ENCODE measurements at regions not wholly inside any gene's neighbourhood (a gene's known extent, or its start where the extent isn't known, plus 50 kb on each side); places are given as distances from the start of the nearest gene placed in this dataset.

- Histone ChIP-seq H3K27me3 (replicated peaks; ENCODE audit: control insufficient read depth, insufficient read depth, low read length, poor library complexity, severe bottlenecking) (no peaks in the 10 kb centered on the region), H3K9me3 (ENCODE audit: control insufficient read depth, low read length) (no peaks in the 10 kb centered on the region), H3K4me3 (ENCODE audit: insufficient read depth, low read depth, low read length, poor library complexity, severe bottlenecking) (no peak overlapping the region), H3K4me1 (ENCODE audit: control insufficient read depth, insufficient read depth, low read length, poor library complexity, severe bottlenecking) (no peaks in the 10 kb centered on the region), H3K36me3 (ENCODE audit: control insufficient read depth, insufficient read depth, low read length) (no peaks in the 10 kb centered on the region), H3K27ac (ENCODE audit: insufficient read depth, low read length, poor library complexity, severe bottlenecking) (no peak overlapping the region)
- no peak for DNase-seq
Observed at GRCh38 chr1:29767769-29768425, 531.6 kb downstream of the PTPRU start.

GRCh38 chr1:29767088-29767685 lies 530.9 kb downstream of the PTPRU start:
- no peaks in the 10 kb centered on the region for H3K4me1 ChIP-seq (ENCODE audit: control insufficient read depth, insufficient read depth, low read length, poor library complexity, severe bottlenecking)
- H3K36me3 ChIP-seq (ENCODE audit: control insufficient read depth, insufficient read depth, low read length) = no peaks in the 10 kb centered on the region

GRCh38 chr1:29762635-29763034 lies 526.3 kb downstream of the PTPRU start:
- no peaks in the 10 kb centered on the region for H3K4me1 ChIP-seq (ENCODE audit: control insufficient read depth, insufficient read depth, low read length, poor library complexity, severe bottlenecking)
- H3K27me3 ChIP-seq (replicated peaks; ENCODE audit: control insufficient read depth, insufficient read depth, low read length, poor library complexity, severe bottlenecking) = no peaks in the 10 kb centered on the region
- no peak for DNase-seq
- no peaks in the 10 kb centered on the region for H3K9me3 ChIP-seq (ENCODE audit: control insufficient read depth, low read length)
- H3K36me3 ChIP-seq (ENCODE audit: control insufficient read depth, insufficient read depth, low read length) = no peaks in the 10 kb centered on the region
- no peak overlapping the region for H3K27ac ChIP-seq (ENCODE audit: insufficient read depth, low read length, poor library complexity, severe bottlenecking)
- no peak overlapping the region for H3K4me3 ChIP-seq (ENCODE audit: insufficient read depth, low read depth, low read length, poor library complexity, severe bottlenecking)

More at GRCh38 chr1:29767088-29767685, 530.9 kb downstream of the PTPRU start:
- H3K4me3 ChIP-seq (ENCODE audit: insufficient read depth, low read depth, low read length, poor library complexity, severe bottlenecking) = no peak overlapping the region
- no peak for DNase-seq
- H3K27me3 ChIP-seq (replicated peaks; ENCODE audit: control insufficient read depth, insufficient read depth, low read length, poor library complexity, severe bottlenecking) = no peaks in the 10 kb centered on the region
- H3K27ac ChIP-seq (ENCODE audit: insufficient read depth, low read length, poor library complexity, severe bottlenecking) = no peak overlapping the region
- H3K9me3 ChIP-seq (ENCODE audit: control insufficient read depth, low read length) = no peaks in the 10 kb centered on the region

GRCh38 chr1:29761159-29761928 lies 525.0 kb downstream of the PTPRU start:
- Histone ChIP-seq H3K27ac (ENCODE audit: insufficient read depth, low read length, poor library complexity, severe bottlenecking) (no peak overlapping the region), H3K27me3 (replicated peaks; ENCODE audit: control insufficient read depth, insufficient read depth, low read length, poor library complexity, severe bottlenecking) (no peaks in the 10 kb centered on the region), H3K36me3 (ENCODE audit: control insufficient read depth, insufficient read depth, low read length) (no peaks in the 10 kb centered on the region), H3K9me3 (ENCODE audit: control insufficient read depth, low read length) (no peaks in the 10 kb centered on the region), H3K4me3 (ENCODE audit: insufficient read depth, low read depth, low read length, poor library complexity, severe bottlenecking) (no peak overlapping the region), H3K4me1 (ENCODE audit: control insufficient read depth, insufficient read depth, low read length, poor library complexity, severe bottlenecking) (no peaks in the 10 kb centered on the region)
- DNase-seq = no peak

- Histone ChIP-seq H3K4me1 (ENCODE audit: control insufficient read depth, insufficient read depth, low read length, poor library complexity, severe bottlenecking) (no peaks in the 10 kb centered on the region), H3K27me3 (replicated peaks; ENCODE audit: control insufficient read depth, insufficient read depth, low read length, poor library complexity, severe bottlenecking) (no peaks in the 10 kb centered on the region), H3K9me3 (ENCODE audit: control insufficient read depth, low read length) (no peaks in the 10 kb centered on the region), H3K36me3 (ENCODE audit: control insufficient read depth, insufficient read depth, low read length) (no peaks in the 10 kb centered on the region), H3K27ac (ENCODE audit: insufficient read depth, low read length, poor library complexity, severe bottlenecking) (no peak overlapping the region), H3K4me3 (ENCODE audit: insufficient read depth, low read depth, low read length, poor library complexity, severe bottlenecking) (no peak overlapping the region)
- no peak for DNase-seq
Observed at GRCh38 chr1:29760067-29760564, 523.8 kb downstream of the PTPRU start.

- Histone ChIP-seq H3K36me3 (ENCODE audit: control insufficient read depth, insufficient read depth, low read length) (no peaks in the 10 kb centered on the region), H3K4me1 (ENCODE audit: control insufficient read depth, insufficient read depth, low read length, poor library complexity, severe bottlenecking) (no peaks in the 10 kb centered on the region), H3K4me3 (ENCODE audit: insufficient read depth, low read depth, low read length, poor library complexity, severe bottlenecking) (no peak overlapping the region), H3K9me3 (ENCODE audit: control insufficient read depth, low read length) (no peaks in the 10 kb centered on the region), H3K27ac (ENCODE audit: insufficient read depth, low read length, poor library complexity, severe bottlenecking) (no peak overlapping the region), H3K27me3 (replicated peaks; ENCODE audit: control insufficient read depth, insufficient read depth, low read length, poor library complexity, severe bottlenecking) (no peaks in the 10 kb centered on the region)
- no peak for DNase-seq
Observed at GRCh38 chr1:29758781-29759499, 522.6 kb downstream of the PTPRU start.

GRCh38 chr1:29757866-29758780 lies 521.8 kb downstream of the PTPRU start:
- Histone ChIP-seq H3K9me3 (ENCODE audit: control insufficient read depth, low read length) (no peaks in the 10 kb centered on the region), H3K4me3 (ENCODE audit: insufficient read depth, low read depth, low read length, poor library complexity, severe bottlenecking) (no peak overlapping the region), H3K36me3 (ENCODE audit: control insufficient read depth, insufficient read depth, low read length) (no peaks in the 10 kb centered on the region), H3K27me3 (replicated peaks; ENCODE audit: control insufficient read depth, insufficient read depth, low read length, poor library complexity, severe bottlenecking) (no peaks in the 10 kb centered on the region), H3K27ac (ENCODE audit: insufficient read depth, low read length, poor library complexity, severe bottlenecking) (no peak overlapping the region), H3K4me1 (ENCODE audit: control insufficient read depth, insufficient read depth, low read length, poor library complexity, severe bottlenecking) (no peaks in the 10 kb centered on the region)
- DNase-seq = no peak

GRCh38 chr1:29756901-29757725 lies 520.8 kb downstream of the PTPRU start:
- Histone ChIP-seq H3K4me3 (ENCODE audit: insufficient read depth, low read depth, low read length, poor library complexity, severe bottlenecking) (no peak overlapping the region), H3K36me3 (ENCODE audit: control insufficient read depth, insufficient read depth, low read length) (no peaks in the 10 kb centered on the region), H3K9me3 (ENCODE audit: control insufficient read depth, low read length) (no peaks in the 10 kb centered on the region), H3K27me3 (replicated peaks; ENCODE audit: control insufficient read depth, insufficient read depth, low read length, poor library complexity, severe bottlenecking) (no peaks in the 10 kb centered on the region), H3K4me1 (ENCODE audit: control insufficient read depth, insufficient read depth, low read length, poor library complexity, severe bottlenecking) (no peaks in the 10 kb centered on the region), H3K27ac (ENCODE audit: insufficient read depth, low read length, poor library complexity, severe bottlenecking) (no peak overlapping the region)
- DNase-seq = no peak
